ENCODE measurements at regions not wholly inside any gene's neighbourhood (a gene's known extent, or its start where the extent isn't known, plus 50 kb on each side); places are given as distances from the start of the nearest gene placed in this dataset.
"Not testable (repeated sequence)": the region's sequence is repeated elsewhere in the genome, so short reads cannot be mapped to it uniquely, and the experiment has no call there.

DNA sequence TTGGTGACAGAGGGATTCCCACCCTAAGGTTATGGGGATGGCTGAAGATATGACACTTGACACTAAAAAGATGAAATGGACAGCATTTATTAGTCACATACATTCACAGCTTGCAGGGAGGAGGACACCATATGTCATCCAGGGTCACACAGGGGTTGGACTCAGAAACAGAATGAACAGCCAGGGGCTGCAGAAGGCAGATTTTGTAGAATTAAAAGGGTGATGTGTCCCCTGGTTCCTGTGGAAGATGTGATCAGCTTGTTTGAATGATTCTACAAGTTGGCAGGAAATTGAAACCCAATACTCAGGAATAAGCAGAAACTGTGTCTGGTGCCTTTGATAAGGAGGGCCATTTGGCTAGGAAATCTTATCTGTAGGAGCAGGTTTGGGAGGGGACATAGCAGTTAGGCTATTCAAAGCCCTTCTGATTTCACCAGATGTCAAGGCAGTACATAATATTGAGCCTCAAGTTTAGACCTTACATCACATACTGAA, 102.3 kb upstream of the GRIN3A start:
- Histone ChIP-seq H2AFZ (no peak overlapping the region), H3K27me3 (ENCODE audit: insufficient read depth, low read depth) (no peaks in the 10 kb centered on the region), H3K9me3 (ENCODE audit: insufficient read depth, low read depth) (no peaks in the 10 kb centered on the region), H3K4me2 (no peak overlapping the region), H3K4me1 (replicated peaks; ENCODE audit: insufficient read depth) (no peaks in the 10 kb centered on the region), H4K20me1 (ENCODE audit: insufficient read depth) (no peaks in the 10 kb centered on the region), H3K9me2 (ENCODE audit: insufficient read depth) (no peaks in the 10 kb centered on the region), H3K36me3 (ENCODE audit: low read depth) (no peaks in the 10 kb centered on the region), H3K4me3 (no peak overlapping the region), H3K79me2 (ENCODE audit: low read depth) (no peaks in the 10 kb centered on the region), H3F3A (ENCODE audit: insufficient read depth, low read depth) (no peaks in the 10 kb centered on the region), H3K27ac (no peak overlapping the region)
- ChIA-PET CTCF (no interaction called here), POLR2A (ENCODE audit: unreplicated experiment) (no interaction called here)
- intact Hi-C loops (cut with micrococcal nuclease; ENCODE audit: unreplicated experiment): no loop called here
- no peak for DNase-seq
- BruUV-seq (replicated peaks): no TSS peak
- TF ChIP-seq, protein P1, sequence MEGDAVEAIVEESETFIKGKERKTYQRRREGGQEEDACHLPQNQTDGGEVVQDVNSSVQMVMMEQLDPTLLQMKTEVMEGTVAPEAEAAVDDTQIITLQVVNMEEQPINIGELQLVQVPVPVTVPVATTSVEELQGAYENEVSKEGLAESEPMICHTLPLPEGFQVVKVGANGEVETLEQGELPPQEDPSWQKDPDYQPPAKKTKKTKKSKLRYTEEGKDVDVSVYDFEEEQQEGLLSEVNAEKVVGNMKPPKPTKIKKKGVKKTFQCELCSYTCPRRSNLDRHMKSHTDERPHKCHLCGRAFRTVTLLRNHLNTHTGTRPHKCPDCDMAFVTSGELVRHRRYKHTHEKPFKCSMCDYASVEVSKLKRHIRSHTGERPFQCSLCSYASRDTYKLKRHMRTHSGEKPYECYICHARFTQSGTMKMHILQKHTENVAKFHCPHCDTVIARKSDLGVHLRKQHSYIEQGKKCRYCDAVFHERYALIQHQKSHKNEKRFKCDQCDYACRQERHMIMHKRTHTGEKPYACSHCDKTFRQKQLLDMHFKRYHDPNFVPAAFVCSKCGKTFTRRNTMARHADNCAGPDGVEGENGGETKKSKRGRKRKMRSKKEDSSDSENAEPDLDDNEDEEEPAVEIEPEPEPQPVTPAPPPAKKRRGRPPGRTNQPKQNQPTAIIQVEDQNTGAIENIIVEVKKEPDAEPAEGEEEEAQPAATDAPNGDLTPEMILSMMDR (conservative IDR thresholded peaks at IDR 0.05): no peak
- no peak for TF ChIP-seq EZH2 (IDR thresholded peaks at IDR 0.05; ENCODE audit: low read depth)

DNA sequence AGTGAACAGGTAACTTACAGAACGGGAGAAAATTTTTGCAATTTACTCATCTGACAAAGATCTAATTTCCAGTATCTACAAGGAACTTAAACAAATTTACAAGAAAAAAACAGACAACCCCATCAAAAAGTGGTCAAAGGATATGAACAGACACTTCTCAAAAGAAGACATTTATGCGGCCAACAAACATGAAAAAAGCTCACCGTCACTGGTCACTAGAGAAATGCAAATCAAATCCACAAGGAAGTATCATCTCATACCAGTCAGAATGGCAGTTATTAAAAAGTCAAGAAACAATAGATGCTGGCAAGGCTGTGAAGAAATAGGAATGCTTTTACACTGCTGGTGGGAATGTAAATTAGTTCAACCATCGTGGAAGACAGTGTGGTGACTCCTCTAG, 100.5 kb upstream of the GRIN3A start:
- intact Hi-C loops (cut with micrococcal nuclease; ENCODE audit: unreplicated experiment); H4K20me1 ChIP-seq (ENCODE audit: insufficient read depth); H3K36me3 ChIP-seq (ENCODE audit: low read depth); H3K79me2 ChIP-seq (ENCODE audit: low read depth); BruUV-seq (replicated peaks); H3K4me3 ChIP-seq; H3K4me2 ChIP-seq; H3F3A ChIP-seq (ENCODE audit: insufficient read depth, low read depth); H3K9me2 ChIP-seq (ENCODE audit: insufficient read depth); H3K27me3 ChIP-seq (ENCODE audit: insufficient read depth, low read depth); CTCF ChIA-PET; H3K9me3 ChIP-seq (ENCODE audit: insufficient read depth, low read depth); H2AFZ ChIP-seq; H3K27ac ChIP-seq; DNase-seq; H3K4me1 ChIP-seq (replicated peaks; ENCODE audit: insufficient read depth); POLR2A ChIA-PET (ENCODE audit: unreplicated experiment): not testable (repeated sequence)

DNA sequence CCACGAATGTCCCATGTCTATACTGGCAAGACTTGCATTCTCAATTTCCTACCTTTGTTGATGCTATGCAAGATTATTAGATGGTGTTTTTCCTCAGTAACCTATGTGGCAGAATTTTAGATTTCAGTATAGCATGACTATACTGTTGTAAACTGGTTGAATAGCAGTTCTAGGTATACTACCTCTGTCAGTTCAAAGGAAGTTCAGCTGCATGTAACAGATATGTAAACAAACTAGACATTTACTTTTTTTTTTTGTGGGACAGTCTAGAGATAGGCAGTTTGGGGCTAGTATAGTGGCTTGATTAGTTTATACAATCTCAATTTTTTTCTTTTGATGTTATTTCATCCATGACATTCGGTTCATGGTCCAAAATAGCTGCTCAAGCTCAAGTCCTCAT, 97.6 kb upstream of the GRIN3A start:
- no peaks in the 10 kb centered on the region for H3F3A ChIP-seq (ENCODE audit: insufficient read depth, low read depth)
- H3K27ac ChIP-seq: no peak overlapping the region
- no peaks in the 10 kb centered on the region for H3K79me2 ChIP-seq (ENCODE audit: low read depth)
- no peaks in the 10 kb centered on the region for H3K27me3 ChIP-seq (ENCODE audit: insufficient read depth, low read depth)
- intact Hi-C loops (cut with micrococcal nuclease; ENCODE audit: unreplicated experiment): no loop called here
- ChIA-PET CTCF (no interaction called here), POLR2A (ENCODE audit: unreplicated experiment) (no interaction called here)
- H3K4me1 ChIP-seq (replicated peaks; ENCODE audit: insufficient read depth): no peaks in the 10 kb centered on the region
- H3K9me2 ChIP-seq (ENCODE audit: insufficient read depth): no peaks in the 10 kb centered on the region
- H3K36me3 ChIP-seq (ENCODE audit: low read depth): no peaks in the 10 kb centered on the region
- DNase-seq: no peak
- no peak overlapping the region for H3K4me3 ChIP-seq
- H3K9me3 ChIP-seq (ENCODE audit: insufficient read depth, low read depth): no peaks in the 10 kb centered on the region
- no peak overlapping the region for H2AFZ ChIP-seq
- no peak overlapping the region for H3K4me2 ChIP-seq
- no TSS peak for BruUV-seq (replicated peaks)
- no peaks in the 10 kb centered on the region for H4K20me1 ChIP-seq (ENCODE audit: insufficient read depth)
- TF ChIP-seq EZH2 (IDR thresholded peaks at IDR 0.05; ENCODE audit: low read depth): no peak
- TF ChIP-seq, protein P1 (conservative IDR thresholded peaks at IDR 0.05): no peak

DNA sequence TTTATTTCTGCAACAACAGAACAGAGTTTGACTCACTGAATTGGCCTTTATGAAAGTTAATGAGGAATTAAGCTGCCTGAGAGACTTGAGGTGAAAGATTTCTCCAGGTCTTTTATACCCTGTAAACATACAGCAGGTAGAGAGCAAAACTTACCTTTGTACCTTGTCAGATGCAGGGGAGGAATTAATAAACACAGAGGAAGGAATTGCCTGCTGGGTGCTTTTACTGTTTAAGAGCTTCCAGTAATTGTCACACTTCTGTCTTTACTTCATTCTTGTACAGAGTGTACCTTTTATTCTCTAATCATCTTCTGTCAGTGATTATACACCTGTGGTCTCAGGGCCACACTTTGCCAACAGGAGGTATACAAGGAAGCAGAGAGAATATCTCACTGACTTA, 94.0 kb upstream of the GRIN3A start:
- intact Hi-C loops (cut with micrococcal nuclease; ENCODE audit: unreplicated experiment): no loop called here
- Histone ChIP-seq H3K79me2 (ENCODE audit: low read depth) (no peaks in the 10 kb centered on the region), H3K27me3 (ENCODE audit: insufficient read depth, low read depth) (no peaks in the 10 kb centered on the region), H3K36me3 (ENCODE audit: low read depth) (no peaks in the 10 kb centered on the region), H3K4me1 (replicated peaks; ENCODE audit: insufficient read depth) (no peaks in the 10 kb centered on the region), H3K9me3 (ENCODE audit: insufficient read depth, low read depth) (no peaks in the 10 kb centered on the region), H3K9me2 (ENCODE audit: insufficient read depth) (no peaks in the 10 kb centered on the region), H4K20me1 (ENCODE audit: insufficient read depth) (no peaks in the 10 kb centered on the region), H3K27ac (no peak overlapping the region), H3K4me2 (no peak overlapping the region), H3F3A (ENCODE audit: insufficient read depth, low read depth) (no peaks in the 10 kb centered on the region), H2AFZ (no peak overlapping the region), H3K4me3 (no peak overlapping the region)
- TF ChIP-seq, protein P1 (conservative IDR thresholded peaks at IDR 0.05): no peak
- no peak for TF ChIP-seq EZH2 (IDR thresholded peaks at IDR 0.05; ENCODE audit: low read depth)
- POLR2A ChIA-PET (ENCODE audit: unreplicated experiment): no interaction called here
- DNase-seq: no peak
- BruUV-seq (replicated peaks): no TSS peak
- CTCF ChIA-PET: no interaction called here

DNA sequence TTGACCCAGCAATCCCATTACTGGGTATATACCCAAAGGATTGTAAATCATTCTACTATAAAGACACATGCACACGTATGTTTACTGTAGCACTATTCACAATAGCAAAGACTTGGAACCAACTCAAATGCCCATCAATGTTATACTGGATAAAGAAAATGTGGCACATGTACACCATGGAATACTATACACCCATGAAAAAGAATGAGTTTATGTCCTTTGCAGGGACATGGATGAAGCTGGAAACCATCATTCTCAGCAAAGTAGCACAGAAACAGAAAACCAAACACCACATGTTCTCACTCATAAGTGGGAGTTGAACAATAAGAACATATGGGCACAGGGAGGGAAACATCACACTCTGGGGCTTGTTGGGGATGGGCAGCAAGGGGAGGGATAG, 83.0 kb upstream of the GRIN3A start:
- H3K9me2 ChIP-seq (ENCODE audit: insufficient read depth); intact Hi-C loops (cut with micrococcal nuclease; ENCODE audit: unreplicated experiment); H3K27me3 ChIP-seq (ENCODE audit: insufficient read depth, low read depth); H3K4me2 ChIP-seq; H4K20me1 ChIP-seq (ENCODE audit: insufficient read depth); H2AFZ ChIP-seq; POLR2A ChIA-PET (ENCODE audit: unreplicated experiment); CTCF ChIA-PET; H3K36me3 ChIP-seq (ENCODE audit: low read depth); H3K27ac ChIP-seq; DNase-seq; BruUV-seq (replicated peaks); H3K4me3 ChIP-seq; H3K79me2 ChIP-seq (ENCODE audit: low read depth); H3K9me3 ChIP-seq (ENCODE audit: insufficient read depth, low read depth); H3K4me1 ChIP-seq (replicated peaks; ENCODE audit: insufficient read depth); H3F3A ChIP-seq (ENCODE audit: insufficient read depth, low read depth): not testable (repeated sequence)

DNA sequence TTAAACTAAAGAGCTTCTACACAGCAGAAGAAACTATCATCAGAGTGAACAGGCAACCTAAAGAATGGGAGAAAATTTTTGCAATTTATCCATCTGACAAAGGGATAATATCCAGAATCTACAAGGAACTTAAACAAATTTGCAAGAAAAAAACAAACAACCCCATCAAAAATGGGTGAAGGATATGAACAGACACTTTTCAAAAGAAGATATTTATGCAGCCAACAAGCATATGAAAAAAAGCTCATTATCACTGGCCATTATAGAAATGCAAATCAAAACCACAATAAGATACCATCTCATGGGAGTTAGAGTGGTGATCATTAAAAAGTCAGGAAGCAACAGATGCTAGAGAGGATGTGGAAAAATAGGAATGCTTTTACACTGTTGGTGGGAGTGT, 82.5 kb upstream of the GRIN3A start:
- H3K27me3 ChIP-seq (ENCODE audit: insufficient read depth, low read depth); H3K4me1 ChIP-seq (replicated peaks; ENCODE audit: insufficient read depth); CTCF ChIA-PET; DNase-seq; H2AFZ ChIP-seq; H3K9me2 ChIP-seq (ENCODE audit: insufficient read depth); H3K4me3 ChIP-seq; H3K27ac ChIP-seq; intact Hi-C loops (cut with micrococcal nuclease; ENCODE audit: unreplicated experiment); H3F3A ChIP-seq (ENCODE audit: insufficient read depth, low read depth); POLR2A ChIA-PET (ENCODE audit: unreplicated experiment); H3K9me3 ChIP-seq (ENCODE audit: insufficient read depth, low read depth); H3K79me2 ChIP-seq (ENCODE audit: low read depth); BruUV-seq (replicated peaks); H3K36me3 ChIP-seq (ENCODE audit: low read depth); H4K20me1 ChIP-seq (ENCODE audit: insufficient read depth); H3K4me2 ChIP-seq: not testable (repeated sequence)
